Fibroblast of lung (primary cell): ENCODE measurements at regions not wholly inside any gene's neighbourhood (a gene's known extent, or its start where the extent isn't known, plus 50 kb on each side); places are given as distances from the start of the nearest gene placed in this dataset.

Experiments
- CTCF ChIP-seq, 2 donors: IDR thresholded peaks in 1 of 2; conservative IDR thresholded peaks in 1 of 2; 1 replicate in 1 of 2; 2 replicates in 1 of 2; pipeline ENCODE4 v1.5.1; 2011 to 2012; ENCODE audit warnings: low read length in 2 of 2, control low read depth in 1 of 2, inconsistent platforms in 1 of 2, low read depth in 1 of 2, mild to moderate bottlenecking in 1 of 2
- EZH2 ChIP-seq: IDR thresholded peaks from 2 replicates; pipeline ENCODE4 v1.5.1; 2012; ENCODE audit warnings: low read length, control low read depth, mild to moderate bottlenecking; ENCODE audit errors: missing control alignments

GRCh38 chr6:16849988-16850680 is 88.9 kb upstream of the ATXN1 start:
- no peak for TF ChIP-seq EZH2
- TF ChIP-seq CTCF (conservative IDR thresholded peaks at IDR 0.05 in 1 of 2, IDR thresholded peaks at IDR 0.05 in 1 of 2; ENCODE audit: low read depth in 1 of 2, low read length in 2 of 2) = no peak
